ENCODE measurements at regions not wholly inside any gene's neighbourhood (a gene's known extent, or its start where the extent isn't known, plus 50 kb on each side); places are given as distances from the start of the nearest gene placed in this dataset.

- no peak for TF ChIP-seq EP300 (IDR thresholded peaks at IDR 0.05)
- TF ChIP-seq POLR2A (IDR thresholded peaks at IDR 0.05) = no peak
- TF ChIP-seq CTCF (IDR thresholded peaks at IDR 0.05) = no peak
- H3K4me1 ChIP-seq (ENCODE audit: insufficient read depth) = no peaks in the 10 kb centered on the region
- H3K9me3 ChIP-seq = no peaks in the 10 kb centered on the region
- no peak overlapping the region for H3K27ac ChIP-seq
- no peak for DNase-seq
- intact Hi-C loops (cut with DNase I) = no loop called here
- no peaks in the 10 kb centered on the region for H3K36me3 ChIP-seq
- no peaks in the 10 kb centered on the region for H3K27me3 ChIP-seq
- H3K4me3 ChIP-seq = no peak overlapping the region
- WGBS, 3 donors = 63 to 76% (median 64%) methylated on average over 6 of the region's 6 CpGs
These were observed 391.1 kb upstream of the HSF2 start for GRCh38 chr6:122008101-122008999.

GRCh38 chr6:122009000-122009350, 390.5 kb upstream of the HSF2 start:
- H3K4me1 ChIP-seq (ENCODE audit: insufficient read depth) = no peaks in the 10 kb centered on the region
- TF ChIP-seq POLR2A (IDR thresholded peaks at IDR 0.05) = no peak
- TF ChIP-seq CTCF (IDR thresholded peaks at IDR 0.05) = no peak
- no peak for TF ChIP-seq EP300 (IDR thresholded peaks at IDR 0.05)
- DNase-seq = no peak
- no peaks in the 10 kb centered on the region for H3K9me3 ChIP-seq
- no peaks in the 10 kb centered on the region for H3K36me3 ChIP-seq
- no peaks in the 10 kb centered on the region for H3K27me3 ChIP-seq
- H3K27ac ChIP-seq = no peak overlapping the region
- intact Hi-C loops (cut with DNase I) = no loop called here
- no peak overlapping the region for H3K4me3 ChIP-seq

GRCh38 chr6:122012578-122012977, 386.9 kb upstream of the HSF2 start:
- no peak overlapping the region for H3K27ac ChIP-seq
- WGBS, 3 donors = 55 to 70% (median 57%) methylated on average over 1 of the region's 1 CpG
- H3K36me3 ChIP-seq = no peaks in the 10 kb centered on the region
- H3K27me3 ChIP-seq = no peaks in the 10 kb centered on the region
- no peak overlapping the region for H3K4me3 ChIP-seq
- no peak for DNase-seq
- H3K4me1 ChIP-seq (ENCODE audit: insufficient read depth) = no peaks in the 10 kb centered on the region
- intact Hi-C loops (cut with DNase I) = no loop called here
- TF ChIP-seq POLR2A (IDR thresholded peaks at IDR 0.05) = no peak
- TF ChIP-seq CTCF (IDR thresholded peaks at IDR 0.05) = no peak
- no peak for TF ChIP-seq EP300 (IDR thresholded peaks at IDR 0.05)
- H3K9me3 ChIP-seq = no peaks in the 10 kb centered on the region

- no peak overlapping the region for H3K27ac ChIP-seq
- intact Hi-C loops (cut with DNase I) = no loop called here
- H3K4me3 ChIP-seq = no peak overlapping the region
- 89 to 91% (median 90%) methylated on average over 3 of the region's 3 CpGs for WGBS, 3 donors
- no peaks in the 10 kb centered on the region for H3K4me1 ChIP-seq (ENCODE audit: insufficient read depth)
- H3K36me3 ChIP-seq = no peaks in the 10 kb centered on the region
- DNase-seq = no peak
- no peaks in the 10 kb centered on the region for H3K9me3 ChIP-seq
- no peaks in the 10 kb centered on the region for H3K27me3 ChIP-seq
- TF ChIP-seq POLR2A (IDR thresholded peaks at IDR 0.05) (no peak), EP300 (IDR thresholded peaks at IDR 0.05) (no peak), CTCF (IDR thresholded peaks at IDR 0.05) (no peak)
These were observed 384.5 kb upstream of the HSF2 start for GRCh38 chr6:122014961-122015360.

Measured in ovary (tissue), 7 donors.